GM21737 (cell line): ENCODE measurements at regions not wholly inside any gene's neighbourhood (a gene's known extent, or its start where the extent isn't known, plus 50 kb on each side); places are given as distances from the start of the nearest gene placed in this dataset.
"Not testable (repeated sequence)": the region's sequence is repeated elsewhere in the genome, so short reads cannot be mapped to it uniquely, and the experiment has no call there.

Experiments used
- ATAC-seq: cut with Tn5 transposase; IDR thresholded peaks from one replicate; pipeline ENCODE4 v1.9.1; 2021; ENCODE audit warnings: mild to moderate bottlenecking, moderate library complexity; ENCODE audit not compliant: unreplicated experiment

DNA sequence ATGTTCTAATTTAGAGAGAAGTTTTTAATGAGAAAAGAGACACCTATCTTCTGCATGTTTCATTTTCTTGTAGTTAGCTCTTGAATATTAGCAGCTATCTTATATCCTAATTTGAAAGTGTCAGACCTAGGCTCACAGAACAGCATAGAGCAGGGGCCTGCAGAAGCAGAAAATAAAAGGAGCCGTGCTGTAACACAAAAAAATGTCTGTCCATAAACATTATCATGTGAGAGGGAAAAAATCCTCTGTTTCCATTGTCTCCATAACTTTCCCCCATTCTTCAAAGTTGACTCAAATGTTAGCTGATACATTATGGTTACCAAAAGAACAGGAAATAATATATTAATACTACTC lies 329.2 kb upstream of the EPHA5 start:
- ATAC-seq = no peak

DNA sequence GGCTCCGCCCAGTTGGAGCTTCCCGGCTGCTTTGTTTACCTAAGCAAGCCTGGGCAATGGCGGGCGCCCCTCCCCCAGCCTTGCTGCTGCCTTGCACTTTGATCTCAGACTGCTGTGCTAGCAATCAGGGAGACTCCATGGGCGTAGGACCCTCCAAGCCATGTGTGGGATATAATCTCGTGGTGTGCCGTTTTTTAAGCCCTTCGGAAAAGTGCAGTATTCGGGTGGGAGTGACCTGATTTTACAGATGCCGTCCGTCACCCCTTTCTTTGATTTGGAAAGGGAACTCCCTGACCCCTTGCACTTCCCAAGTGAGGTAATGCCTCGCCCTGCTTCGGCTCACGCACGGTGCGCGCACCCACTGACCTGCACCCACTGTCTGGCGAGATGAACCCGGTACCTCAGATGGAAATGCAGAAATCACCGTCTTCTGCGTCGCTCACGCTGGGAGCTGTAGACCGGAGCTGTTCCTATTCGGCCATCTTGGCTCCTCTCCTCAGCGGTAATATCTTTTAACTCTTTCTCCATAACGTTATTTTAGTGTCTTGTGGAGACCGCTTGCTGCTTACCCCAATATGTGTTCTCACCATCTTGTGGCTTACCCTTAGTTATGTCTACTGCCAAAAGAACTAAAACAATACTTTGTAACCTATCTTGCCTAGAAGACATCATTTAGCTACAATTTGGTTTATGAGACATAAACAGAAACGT lies 328.7 kb upstream of the EPHA5 start:
- ATAC-seq = not testable (repeated sequence)

DNA sequence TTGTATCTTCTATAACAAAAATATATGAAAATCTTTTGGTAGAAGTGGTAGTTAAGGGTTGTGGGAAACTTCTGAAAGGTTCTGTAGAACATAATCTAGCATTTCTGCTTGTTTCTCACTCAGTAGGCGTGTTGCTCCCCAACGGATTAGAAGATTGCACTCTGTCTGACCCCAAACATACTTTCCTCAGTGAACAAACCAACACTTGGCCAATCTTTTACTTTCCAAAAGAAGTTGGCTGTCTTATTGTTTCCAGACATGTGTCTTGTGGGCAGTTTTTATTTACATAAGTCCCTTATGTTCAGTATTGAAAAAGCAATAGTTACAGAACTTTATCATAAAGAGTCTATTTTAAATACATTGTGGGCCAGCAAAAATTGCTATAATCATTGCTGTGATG lies 312.8 kb upstream of the EPHA5 start:
- ATAC-seq = no peak

DNA sequence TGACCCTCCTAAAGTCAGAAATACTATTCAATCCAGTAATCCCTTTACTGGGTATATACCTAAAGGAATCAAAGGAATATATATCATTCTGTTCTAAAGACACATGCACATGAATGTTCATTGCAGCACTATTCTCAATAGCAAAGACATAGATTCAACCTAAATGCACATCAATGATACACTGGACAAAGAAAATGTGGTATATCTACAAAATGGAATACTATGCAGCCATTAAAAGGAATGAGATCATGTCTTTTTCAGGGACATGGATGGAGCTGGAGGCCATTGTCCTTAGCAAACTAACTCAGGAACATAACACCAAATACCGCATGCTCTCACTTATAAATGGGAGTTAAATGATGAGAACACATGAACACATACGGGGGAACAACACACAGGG lies 306.0 kb upstream of the EPHA5 start:
- no peak for ATAC-seq

DNA sequence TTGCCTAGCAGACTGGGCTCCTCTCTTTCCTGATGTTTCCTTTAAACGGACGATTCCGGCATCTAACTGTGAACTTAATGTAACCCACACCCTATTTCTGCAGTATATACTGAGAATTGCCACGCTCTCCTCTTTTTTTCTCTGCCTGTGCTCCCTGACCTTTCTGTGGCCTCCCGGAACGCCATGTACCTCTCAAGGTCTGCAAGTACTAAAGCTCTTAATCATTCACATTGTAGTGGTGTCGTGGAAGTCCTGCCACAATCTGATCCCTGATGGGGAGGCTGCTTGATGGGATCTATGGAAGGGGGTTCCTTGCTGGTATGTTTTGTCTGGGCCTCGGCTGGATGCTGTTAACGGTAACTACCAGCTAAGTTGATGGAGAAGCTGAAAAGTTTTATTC lies 302.9 kb upstream of the EPHA5 start:
- no peak for ATAC-seq

DNA sequence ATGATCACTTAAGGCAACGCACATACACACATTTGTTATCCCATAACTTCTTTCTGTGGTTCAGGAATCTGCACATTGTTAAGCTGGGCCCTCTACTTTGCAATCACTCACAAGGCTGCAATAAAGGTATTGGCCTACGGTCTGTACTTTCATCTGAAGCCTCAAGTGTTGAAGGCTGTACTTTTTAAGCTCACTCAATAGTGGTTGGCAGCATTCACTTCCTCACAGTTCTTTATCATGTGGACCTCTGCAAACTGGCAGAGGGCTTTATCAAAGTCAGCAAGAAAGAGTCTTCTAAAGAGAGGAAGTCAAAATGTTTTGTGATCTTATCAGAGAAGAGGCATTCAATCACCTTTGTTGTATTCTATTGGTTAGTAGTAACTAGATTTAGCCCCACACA lies 301.4 kb upstream of the EPHA5 start:
- no peak for ATAC-seq

DNA sequence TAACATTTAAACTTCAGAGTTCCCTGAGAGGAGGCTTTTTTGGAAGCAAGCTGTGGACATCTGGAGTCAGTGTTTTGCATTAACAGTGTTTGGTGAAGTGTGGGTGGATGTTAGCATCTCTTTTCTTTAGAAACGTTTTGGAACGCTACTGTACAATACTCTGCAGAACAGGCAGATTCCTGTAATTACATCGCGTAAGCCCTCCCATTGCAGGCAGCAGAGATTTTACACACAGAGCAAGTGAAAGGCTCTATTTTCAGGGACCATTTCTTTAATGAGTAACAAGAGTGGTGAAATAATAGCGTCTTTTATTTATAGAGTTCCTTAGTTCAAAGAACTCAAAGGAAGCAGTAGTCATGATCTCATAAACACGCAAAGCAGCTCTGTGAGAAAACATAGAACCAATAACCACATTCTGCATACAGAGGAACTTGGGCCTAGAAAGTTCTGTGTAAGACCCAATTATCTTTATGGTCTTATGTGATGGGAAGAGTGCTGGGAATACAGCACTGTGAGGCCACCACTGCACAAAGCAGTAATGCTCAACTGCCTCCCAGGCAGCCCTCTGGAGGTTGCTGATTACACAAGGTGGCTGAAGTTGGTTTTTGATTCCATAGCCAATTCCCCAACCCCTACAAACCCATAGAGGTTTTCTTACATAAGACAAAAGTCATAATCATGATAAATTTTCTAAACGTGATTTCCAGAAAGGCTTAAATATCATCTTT lies 298.7 kb upstream of the EPHA5 start:
- ATAC-seq = no peak

DNA sequence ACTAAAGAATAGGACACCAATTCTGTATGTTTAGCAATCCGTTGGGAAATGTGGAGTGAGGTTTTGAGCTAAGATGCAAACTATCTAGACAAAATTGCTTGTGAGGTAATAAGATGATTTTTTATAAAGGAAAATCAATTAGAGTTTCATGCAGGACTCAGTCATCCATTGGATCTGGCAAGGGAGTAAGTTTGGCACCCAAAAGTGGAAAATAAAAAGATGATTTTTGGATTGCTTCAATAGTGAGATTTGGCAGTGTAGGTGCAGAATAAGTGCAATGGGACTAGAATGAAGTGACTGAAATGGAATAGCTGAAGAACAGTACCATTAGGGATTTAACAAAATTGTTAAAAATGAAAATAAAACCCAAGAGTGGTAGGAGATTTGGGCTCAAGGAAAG lies 290.5 kb upstream of the EPHA5 start:
- no peak for ATAC-seq

DNA sequence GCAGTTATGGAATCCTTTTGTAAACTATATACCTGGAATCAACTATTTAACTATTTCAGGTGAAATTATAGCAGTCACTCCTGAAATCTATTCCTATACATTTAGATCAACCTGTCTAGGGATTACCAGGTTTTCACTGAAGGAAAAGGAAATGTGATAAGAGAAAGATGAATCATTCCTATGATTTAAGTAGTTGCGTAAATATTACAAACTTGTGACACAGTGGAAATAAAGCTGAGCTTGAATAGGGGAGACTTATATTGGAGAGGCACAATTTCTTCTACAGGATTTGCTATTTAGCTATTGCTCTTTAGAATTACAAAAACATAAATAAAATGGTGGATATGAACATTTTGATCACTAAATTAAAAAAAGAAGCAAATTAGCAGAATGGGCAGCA lies 284.1 kb upstream of the EPHA5 start:
- no peak for ATAC-seq

DNA sequence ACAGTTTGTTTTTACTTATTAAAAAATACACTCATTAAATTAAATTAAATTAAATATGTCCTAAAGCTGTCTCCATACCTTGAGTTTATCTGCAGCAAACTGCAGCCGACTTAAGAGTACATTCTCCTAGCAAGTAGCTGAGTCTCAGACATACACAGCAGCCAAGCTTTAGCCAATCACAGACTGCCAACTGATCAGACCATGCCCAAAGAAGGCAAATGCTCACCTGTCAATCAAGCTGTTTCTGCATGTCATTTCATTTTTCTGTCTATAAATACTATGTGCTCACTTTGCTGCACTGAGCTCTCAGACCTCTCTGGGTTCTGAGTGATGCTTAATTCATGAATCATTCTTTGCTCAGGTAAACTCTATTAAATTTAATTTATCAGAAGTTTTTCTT lies 280.9 kb upstream of the EPHA5 start:
- no peak for ATAC-seq

DNA sequence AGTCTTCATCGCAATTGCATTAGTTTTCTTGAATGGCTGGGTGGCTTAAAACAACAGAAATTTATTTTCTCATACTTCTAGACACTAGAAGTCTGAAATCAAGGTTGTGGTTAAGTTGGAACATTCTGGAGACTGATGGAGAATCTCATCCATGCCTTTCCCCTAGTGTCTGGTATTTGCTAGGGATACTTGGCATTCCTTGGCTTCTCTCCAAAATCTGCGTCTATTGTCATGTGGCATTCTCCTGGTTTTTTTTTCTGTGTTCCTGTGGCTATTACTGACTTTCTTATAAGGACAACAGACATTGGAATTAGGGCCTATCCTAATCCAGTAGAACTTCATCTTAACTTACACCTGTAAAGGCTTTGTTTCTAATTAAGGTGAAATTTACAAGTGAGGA lies 272.8 kb upstream of the EPHA5 start:
- no peak for ATAC-seq

DNA sequence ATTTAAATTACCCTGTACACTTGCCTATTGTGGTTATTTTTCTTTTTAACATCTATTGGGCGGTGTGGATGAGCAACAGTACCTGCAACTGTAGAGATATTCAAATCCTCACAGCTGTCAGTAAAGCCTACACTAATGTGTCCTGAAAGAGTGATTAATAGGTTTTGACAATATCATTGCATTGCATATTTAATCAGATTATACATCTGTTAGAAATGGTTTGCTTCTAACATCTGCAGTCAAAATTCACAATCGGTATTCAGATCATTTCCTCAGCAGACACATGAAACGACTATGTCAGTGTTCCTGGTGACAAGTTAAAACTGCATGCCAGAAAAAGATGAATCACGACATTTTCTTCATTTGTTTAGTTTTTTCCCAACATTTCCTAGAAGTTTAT lies 254.6 kb upstream of the EPHA5 start:
- ATAC-seq = no peak

DNA sequence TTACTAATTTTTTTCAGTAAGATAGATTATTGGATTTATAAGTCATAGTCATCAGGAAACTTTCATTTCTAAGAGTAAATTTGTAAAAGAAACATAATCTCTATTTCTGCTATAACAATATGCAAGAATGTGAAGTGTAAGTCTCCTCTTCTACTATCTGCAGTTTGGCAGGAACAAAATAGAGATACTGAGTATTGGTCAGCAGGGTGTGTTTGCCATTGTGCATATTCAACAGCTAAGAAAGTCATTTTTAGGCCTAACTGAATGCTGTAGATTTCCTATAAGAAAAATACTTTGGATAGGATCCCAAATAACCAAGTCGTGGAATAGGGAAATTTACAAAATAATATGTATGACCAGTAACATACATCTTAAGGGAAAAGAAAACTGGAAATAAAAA lies 253.3 kb upstream of the EPHA5 start:
- no peak for ATAC-seq

DNA sequence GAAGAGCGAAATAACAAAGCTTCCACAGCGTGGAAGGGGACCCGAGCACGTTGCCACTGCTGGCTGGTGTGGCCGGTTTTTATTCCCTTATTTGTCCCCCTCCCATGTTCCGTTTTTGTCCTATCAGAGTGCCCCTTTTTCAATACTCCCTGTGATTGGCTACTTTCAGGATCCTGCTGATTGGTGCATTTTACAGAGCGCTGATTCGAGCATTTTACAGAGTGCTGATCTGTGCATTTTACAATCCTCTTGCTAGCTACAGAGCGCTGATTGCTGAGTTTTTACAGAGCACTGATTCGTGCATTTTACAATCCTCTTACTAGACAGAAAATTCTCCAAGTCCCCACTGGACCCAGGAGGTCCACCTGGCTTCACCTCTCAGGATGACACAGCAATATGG lies 250.9 kb upstream of the EPHA5 start:
- ATAC-seq = no peak

DNA sequence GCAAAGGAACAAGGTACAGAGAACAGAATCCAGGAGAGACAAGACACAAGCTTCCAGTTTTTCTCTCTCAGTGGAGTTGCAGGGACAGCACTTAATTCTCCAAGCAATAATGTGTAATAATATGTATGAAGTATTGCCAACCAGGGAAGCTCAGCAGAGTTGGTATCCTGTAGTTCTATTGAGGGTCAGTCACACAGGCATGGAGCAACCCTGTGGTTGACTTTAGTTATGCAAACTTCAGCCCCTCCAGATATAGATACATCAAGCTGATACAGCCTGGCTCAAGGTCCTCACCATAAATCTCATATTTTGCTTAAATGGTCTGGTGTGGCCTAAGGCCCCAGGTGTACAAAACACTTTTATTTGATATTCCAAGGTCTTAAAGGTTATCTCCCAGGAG lies 248.6 kb upstream of the EPHA5 start:
- no peak for ATAC-seq

DNA sequence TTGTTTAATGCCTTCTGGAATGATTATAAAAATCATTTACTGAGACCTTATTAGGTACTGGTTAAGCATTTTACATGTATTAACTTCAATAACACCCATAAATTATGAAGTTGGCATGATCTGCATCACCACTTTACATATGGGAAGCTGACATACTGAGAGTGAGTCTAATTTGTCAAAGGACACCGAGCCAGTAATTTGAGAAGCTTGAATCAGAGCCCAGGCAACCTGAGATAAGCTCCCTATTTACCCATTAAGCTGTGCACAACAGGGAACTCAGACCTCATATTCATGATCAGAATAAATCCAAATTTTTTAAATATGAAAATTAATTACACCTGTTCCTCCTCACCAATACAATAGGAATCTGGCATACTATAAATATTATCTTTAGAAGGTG lies 247.9 kb upstream of the EPHA5 start:
- no peak for ATAC-seq

DNA sequence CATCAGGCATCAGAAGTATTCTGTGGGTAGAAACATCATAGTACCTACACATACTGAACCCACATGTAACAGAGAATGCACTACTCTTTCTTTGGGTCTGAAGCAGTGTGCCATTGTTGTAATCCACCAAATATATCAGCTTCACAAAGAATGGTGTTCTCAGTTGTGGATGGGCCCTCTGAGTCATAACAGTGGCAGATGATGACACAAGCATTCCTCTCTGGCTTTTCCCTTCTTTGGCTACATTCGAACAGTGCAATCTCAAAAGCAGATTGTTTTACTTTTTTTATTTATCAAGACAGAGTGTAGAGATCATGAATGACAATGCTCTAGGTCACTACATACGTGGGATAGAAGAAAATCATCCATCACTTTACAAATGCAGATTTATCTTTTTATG lies 247.2 kb upstream of the EPHA5 start:
- ATAC-seq = no peak

DNA sequence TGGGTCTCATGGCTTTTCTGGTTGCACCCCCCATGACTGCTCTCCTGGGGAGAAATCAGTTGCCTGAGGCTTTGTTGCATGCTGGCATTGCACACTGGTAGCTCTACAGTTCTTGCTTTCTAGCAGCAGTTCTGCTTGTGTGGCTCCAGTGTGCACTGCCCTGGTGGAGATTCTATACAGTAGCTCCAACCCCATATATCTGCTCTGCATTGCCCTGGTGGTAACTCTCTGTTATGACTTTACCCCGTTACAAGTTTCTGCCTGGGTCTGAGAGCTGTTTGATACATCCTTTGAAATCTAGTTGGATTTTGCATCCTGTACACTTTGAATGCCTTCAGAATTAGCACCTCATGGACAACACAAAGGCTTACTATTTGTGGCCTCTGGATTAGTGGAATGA lies 241.4 kb upstream of the EPHA5 start:
- no peak for ATAC-seq

DNA sequence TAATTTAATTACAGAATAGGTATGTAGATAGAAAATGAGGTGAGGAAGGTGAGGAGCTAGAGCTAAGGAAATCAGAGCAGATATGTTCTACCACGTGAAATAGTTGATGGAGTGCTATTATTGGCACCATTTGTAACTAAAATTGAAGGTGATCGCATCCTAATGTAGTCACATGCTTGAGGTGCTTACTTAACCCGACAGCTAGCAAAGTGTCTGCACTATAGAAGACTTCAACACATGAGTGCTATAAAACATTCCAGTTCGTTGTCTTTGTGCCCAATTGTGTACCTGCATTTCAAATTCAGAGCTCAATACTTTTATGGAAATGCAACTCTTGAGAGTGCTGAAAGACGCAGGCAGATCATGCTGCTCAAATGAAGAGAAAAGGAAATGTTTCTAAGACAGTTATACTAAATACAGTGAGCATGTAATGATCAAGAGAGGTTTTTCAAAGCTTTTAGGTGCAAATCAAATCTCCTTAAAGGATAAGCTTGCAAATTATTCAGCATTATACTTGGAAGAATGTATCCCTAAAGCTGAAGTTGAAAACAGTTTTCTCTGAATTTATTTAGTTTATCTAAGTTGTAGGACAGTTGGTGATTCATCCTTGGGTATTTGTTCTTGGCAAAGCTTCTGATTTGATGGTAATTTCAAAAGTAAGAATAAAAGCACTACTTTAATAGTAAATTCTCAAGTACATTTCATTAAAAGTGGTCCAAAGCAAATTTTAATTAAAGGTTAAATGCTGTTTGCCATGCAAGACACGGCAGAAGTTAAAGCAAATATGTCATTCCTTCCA lies 223.9 kb upstream of the EPHA5 start:
- ATAC-seq = no peak

DNA sequence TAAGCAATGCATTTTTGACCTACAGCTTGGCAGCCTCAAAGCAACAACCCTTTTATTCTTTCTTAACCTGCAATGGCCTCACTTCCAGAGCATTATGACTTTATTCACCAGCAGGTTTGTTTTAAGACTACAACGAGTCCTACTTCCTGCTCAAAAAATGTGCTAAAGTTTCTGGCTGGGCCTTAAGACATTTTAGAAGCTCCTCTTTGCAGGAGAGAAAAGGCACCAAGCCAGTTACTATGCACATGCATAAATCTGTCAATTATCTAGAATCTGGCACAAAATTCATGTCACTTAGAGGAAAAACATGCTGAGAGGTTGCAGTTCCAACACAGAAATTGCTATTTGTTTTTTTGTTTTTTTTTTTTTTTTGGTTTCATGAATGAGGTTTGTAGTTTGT lies 223.0 kb upstream of the EPHA5 start:
- ATAC-seq = no peak

DNA sequence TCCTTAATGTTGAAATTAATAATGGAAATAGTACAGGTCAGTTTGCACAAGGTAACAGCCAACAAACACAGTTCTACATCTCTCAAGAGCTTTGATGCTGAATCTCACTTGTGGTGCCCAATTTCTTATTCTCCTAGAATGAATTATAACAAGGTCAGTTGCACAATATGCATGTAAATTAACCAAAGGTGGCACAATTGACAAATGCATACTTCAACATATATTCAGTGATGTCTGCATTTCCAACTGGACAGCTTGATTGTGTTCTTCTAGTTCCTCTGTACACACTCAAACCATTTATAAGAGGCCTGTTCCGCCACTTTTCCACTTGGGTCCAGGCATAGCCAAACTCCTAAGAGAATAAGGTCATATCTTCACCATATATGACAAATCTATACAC lies 210.3 kb upstream of the EPHA5 start:
- no peak for ATAC-seq
